MCF 10A (cell line): ENCODE measurements at regions not wholly inside any gene's neighbourhood (a gene's known extent, or its start where the extent isn't known, plus 50 kb on each side); places are given as distances from the start of the nearest gene placed in this dataset.

Experiments used
- BruUV-seq: library from RNA; stranded (reverse); fragments of 400-500 nt; replicated peaks from 2 replicates; lab custom pipeline; 2021; lab: Mats Ljungman, UMichigan
- CTCF ChIA-PET: fragments of 300-600 bp; sonication (Branson Sonifier 250); formaldehyde crosslinking; extraction: SDS; loops from one replicate; lab custom pipeline; 2021; ENCODE audit warnings: antibody characterized with exemption, inconsistent platforms; lab: Yijun Ruan, JAX
- POLR2A ChIA-PET: fragments of 300-600, 350-650 bp; sonication (Branson Sonifier 250); formaldehyde crosslinking; extraction: SDS; loops from one replicate; lab custom pipeline; 2020; ENCODE audit warnings: antibody characterized with exemption, inconsistent platforms; lab: Yijun Ruan, JAX
- DNase-seq: peaks from one replicate; pipeline ENCODE4 v3.0.0-alpha.2; 2018; ENCODE audit not compliant: unreplicated experiment
- H3K27ac Mint-ChIP-seq: one replicate; pipeline ENCODE4 v1.8.0; 2022; ENCODE audit warnings: mild to moderate bottlenecking, low read depth, mixed read lengths; ENCODE audit not compliant: unreplicated experiment
- H3K27me3 Mint-ChIP-seq: one replicate; pipeline ENCODE4 v1.8.0; 2022; ENCODE audit warnings: mixed read lengths; ENCODE audit not compliant: insufficient read depth, unreplicated experiment
- H3K36me3 Mint-ChIP-seq: one replicate; pipeline ENCODE4 v1.8.0; 2022; ENCODE audit warnings: mild to moderate bottlenecking, moderate library complexity, mixed read lengths; ENCODE audit not compliant: insufficient read depth, unreplicated experiment
- H3K4me1 Mint-ChIP-seq: one replicate; pipeline ENCODE4 v1.8.0; 2022; ENCODE audit warnings: mixed read lengths; ENCODE audit not compliant: insufficient read depth, unreplicated experiment
- H3K4me3 Mint-ChIP-seq: one replicate; pipeline ENCODE4 v1.8.0; 2022; ENCODE audit warnings: mild to moderate bottlenecking, moderate library complexity, mixed read lengths; ENCODE audit not compliant: unreplicated experiment
- H3K9me3 Mint-ChIP-seq: one replicate; pipeline ENCODE4 v1.8.0; 2022; ENCODE audit warnings: mixed read lengths; ENCODE audit not compliant: unreplicated experiment
- intact Hi-C: fragments of 100-400 bp; cut with micrococcal nuclease; formaldehyde crosslinking; loops from 2 replicates; pipeline ENCODE4 v1.14.1; 2022
- TF ChIP-seq, protein P1 (sequence below): fragments of 200-600 bp; IDR thresholded peaks from one replicate; pipeline ENCODE4 v1.8.0; 2022; ENCODE audit warnings: antibody characterized with exemption, mild to moderate bottlenecking; ENCODE audit not compliant: unreplicated experiment

DNA sequence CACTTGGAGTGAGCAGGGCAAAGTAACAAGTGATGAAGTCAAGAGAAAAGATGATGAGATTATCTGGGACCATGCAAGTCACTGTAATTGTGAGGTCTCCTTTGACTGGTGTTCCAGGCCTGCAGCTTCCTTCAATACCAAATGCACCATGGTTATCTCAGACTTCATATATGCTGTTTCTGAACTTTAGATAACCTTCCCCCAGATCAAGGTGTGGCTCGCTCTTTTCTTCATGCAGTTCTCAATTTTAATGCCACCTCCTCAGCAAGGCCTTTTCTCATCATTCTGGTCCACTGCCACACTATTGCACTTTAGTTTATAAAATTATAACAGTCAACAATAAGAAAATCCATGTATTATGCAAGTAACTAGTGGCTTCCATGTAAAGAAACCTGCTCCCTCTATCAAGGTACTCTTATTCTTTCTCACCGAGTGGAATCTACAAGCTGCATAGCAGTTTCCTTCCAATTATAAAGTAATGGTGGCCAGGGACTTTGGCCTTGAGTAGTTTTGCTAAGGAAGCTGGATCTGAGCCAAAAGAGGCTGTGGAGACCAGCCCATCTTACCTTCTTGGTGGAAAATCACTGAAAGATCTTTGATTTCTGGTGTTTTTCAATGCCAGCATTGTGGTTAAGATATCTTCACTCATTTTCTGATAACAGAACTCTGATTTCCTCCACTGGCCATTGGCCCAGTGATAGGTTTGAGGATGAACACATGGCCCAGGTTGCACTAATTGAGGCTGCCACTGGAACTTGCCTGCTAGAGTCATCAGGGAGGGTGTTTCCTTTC lies 113.6 kb downstream of the KCNE4 start:
- no peaks in the 10 kb centered on the region for H3K9me3 Mint-ChIP-seq
- no peaks in the 10 kb centered on the region for H3K4me1 Mint-ChIP-seq
- CTCF ChIA-PET, result no interaction called here
- H3K27ac Mint-ChIP-seq, result no peak overlapping the region
- POLR2A ChIA-PET, result no interaction called here
- H3K4me3 Mint-ChIP-seq, result no peak overlapping the region
- intact Hi-C loops, result no loop called here
- H3K36me3 Mint-ChIP-seq, result no peaks in the 10 kb centered on the region
- H3K27me3 Mint-ChIP-seq, result no peaks in the 10 kb centered on the region
- no peak for DNase-seq
- no TSS peak for BruUV-seq
- TF ChIP-seq, protein P1, sequence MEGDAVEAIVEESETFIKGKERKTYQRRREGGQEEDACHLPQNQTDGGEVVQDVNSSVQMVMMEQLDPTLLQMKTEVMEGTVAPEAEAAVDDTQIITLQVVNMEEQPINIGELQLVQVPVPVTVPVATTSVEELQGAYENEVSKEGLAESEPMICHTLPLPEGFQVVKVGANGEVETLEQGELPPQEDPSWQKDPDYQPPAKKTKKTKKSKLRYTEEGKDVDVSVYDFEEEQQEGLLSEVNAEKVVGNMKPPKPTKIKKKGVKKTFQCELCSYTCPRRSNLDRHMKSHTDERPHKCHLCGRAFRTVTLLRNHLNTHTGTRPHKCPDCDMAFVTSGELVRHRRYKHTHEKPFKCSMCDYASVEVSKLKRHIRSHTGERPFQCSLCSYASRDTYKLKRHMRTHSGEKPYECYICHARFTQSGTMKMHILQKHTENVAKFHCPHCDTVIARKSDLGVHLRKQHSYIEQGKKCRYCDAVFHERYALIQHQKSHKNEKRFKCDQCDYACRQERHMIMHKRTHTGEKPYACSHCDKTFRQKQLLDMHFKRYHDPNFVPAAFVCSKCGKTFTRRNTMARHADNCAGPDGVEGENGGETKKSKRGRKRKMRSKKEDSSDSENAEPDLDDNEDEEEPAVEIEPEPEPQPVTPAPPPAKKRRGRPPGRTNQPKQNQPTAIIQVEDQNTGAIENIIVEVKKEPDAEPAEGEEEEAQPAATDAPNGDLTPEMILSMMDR, result no peak

DNA sequence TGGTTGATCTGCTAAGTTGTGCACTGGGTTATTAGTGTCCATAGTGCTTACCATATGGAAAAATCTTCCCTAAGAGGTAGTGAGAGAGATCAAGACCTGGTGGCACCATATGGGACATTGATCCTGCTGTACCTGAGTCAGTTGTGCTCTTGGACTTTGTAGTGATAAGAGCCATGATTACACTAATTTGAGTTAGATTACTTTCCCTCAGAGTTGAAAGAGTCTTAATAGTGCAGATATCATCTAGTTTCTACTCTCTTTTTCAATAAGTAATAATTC lies 114.2 kb downstream of the KCNE4 start:
- no peaks in the 10 kb centered on the region for H3K4me1 Mint-ChIP-seq
- intact Hi-C loops, result no loop called here
- POLR2A ChIA-PET, result no interaction called here
- no peak for DNase-seq
- H3K27ac Mint-ChIP-seq, result no peak overlapping the region
- no TSS peak for BruUV-seq
- TF ChIP-seq, protein P1, result no peak
- CTCF ChIA-PET, result no interaction called here
- no peaks in the 10 kb centered on the region for H3K36me3 Mint-ChIP-seq
- H3K4me3 Mint-ChIP-seq, result no peak overlapping the region
- no peaks in the 10 kb centered on the region for H3K27me3 Mint-ChIP-seq
- H3K9me3 Mint-ChIP-seq, result no peaks in the 10 kb centered on the region

DNA sequence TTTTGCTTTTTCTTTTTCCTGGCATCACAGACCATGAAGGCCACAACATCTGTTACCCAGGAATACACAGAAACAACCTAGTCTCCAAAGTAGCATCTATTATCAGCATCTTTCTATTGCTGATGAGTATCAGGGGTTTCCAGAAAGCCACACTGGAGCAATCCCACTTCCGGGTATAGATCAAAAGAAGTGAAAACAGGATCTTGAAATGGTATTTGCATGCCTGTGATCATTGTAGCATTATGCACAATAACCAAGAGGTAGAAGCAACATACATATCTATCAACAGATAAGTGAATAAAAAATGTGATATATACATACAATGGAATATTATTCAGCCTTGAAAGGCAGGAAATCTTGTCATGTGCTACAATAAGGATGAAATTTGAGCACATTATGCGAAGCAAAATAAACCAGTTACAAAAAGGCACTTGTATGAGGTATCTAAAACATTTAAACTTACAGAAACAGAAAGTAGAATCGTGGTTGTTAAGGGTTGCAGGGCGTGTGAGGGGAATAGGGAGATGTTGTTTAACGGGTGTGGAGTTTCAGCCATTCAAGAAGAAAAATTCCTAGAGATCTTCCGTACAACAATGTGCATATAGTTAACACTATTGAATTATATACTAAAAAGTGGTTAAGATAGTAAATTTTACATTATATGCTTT lies 115.1 kb downstream of the KCNE4 start:
- H3K36me3 Mint-ChIP-seq, result no peaks in the 10 kb centered on the region
- H3K27ac Mint-ChIP-seq, result no peak overlapping the region
- ChIA-PET POLR2A (no interaction called here), CTCF (no interaction called here)
- no peak overlapping the region for H3K4me3 Mint-ChIP-seq
- H3K27me3 Mint-ChIP-seq, result no peaks in the 10 kb centered on the region
- H3K4me1 Mint-ChIP-seq, result no peaks in the 10 kb centered on the region
- no peaks in the 10 kb centered on the region for H3K9me3 Mint-ChIP-seq
- BruUV-seq, result no TSS peak
- DNase-seq, result no peak
- TF ChIP-seq, protein P1, result no peak
- intact Hi-C loops, result no loop called here

DNA sequence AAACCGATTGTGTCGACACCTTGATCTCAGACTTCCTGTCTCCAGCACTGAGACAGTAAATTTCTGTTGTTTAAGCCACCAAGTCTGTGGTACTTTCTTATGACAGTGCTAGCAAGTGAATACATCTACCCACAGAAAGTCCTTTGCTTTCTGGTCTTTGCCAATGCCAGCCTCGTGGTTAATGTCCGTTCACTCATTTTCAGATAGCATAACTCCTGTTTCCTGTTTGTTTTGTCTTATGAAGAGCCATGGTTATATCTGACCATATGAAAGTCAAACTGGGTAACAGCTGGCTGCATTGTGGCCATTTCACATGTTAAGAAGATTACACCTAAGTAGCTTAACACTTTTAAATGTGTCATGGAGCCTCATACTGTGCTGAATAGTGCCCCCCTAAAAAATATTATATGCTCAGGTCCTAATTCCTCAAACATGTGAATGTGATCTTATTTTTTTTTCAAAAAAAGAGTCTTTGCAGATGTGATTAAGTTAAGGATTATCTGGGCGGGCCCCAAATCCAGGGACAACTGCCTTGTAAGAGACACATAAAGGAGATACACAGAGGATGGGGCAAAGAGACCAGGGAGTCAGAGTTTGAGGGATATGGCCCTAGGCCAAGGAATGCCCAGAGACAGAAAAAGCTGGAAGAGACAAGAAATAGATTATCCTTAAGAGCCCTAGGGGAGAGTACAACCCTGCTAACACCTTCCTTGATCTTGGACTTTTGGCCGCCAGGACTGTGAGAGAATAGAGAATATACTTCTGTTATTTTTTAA lies 118.0 kb downstream of the KCNE4 start:
- no peaks in the 10 kb centered on the region for H3K4me1 Mint-ChIP-seq
- H3K9me3 Mint-ChIP-seq, result no peaks in the 10 kb centered on the region
- no peaks in the 10 kb centered on the region for H3K36me3 Mint-ChIP-seq
- intact Hi-C loops, result no loop called here
- TF ChIP-seq, protein P1, result no peak
- CTCF ChIA-PET, result no interaction called here
- H3K4me3 Mint-ChIP-seq, result no peak overlapping the region
- no peak for DNase-seq
- no TSS peak for BruUV-seq
- no peaks in the 10 kb centered on the region for H3K27me3 Mint-ChIP-seq
- no peak overlapping the region for H3K27ac Mint-ChIP-seq
- POLR2A ChIA-PET, result no interaction called here
